ENCODE measurements at regions not wholly inside any gene's neighbourhood (a gene's known extent, or its start where the extent isn't known, plus 50 kb on each side); places are given as distances from the start of the nearest gene placed in this dataset.

GRCh38 chr6:168862346-168862980 lies 391.2 kb downstream of the THBS2 start:
- intact Hi-C loops (cut with DNase I): no loop called here
- DNase-seq (no peak), FAIRE-seq (no peak)
- Histone ChIP-seq H3K36me3 (ENCODE audit: control insufficient read depth in 2 of 3, insufficient read depth in 3 of 3, low read length in 3 of 3) (no peaks in the 10 kb centered on the region), H3K4me1 (ENCODE audit: control insufficient read depth in 2 of 3, insufficient read depth in 2 of 3, low read depth in 1 of 3, low read length in 3 of 3) (no peaks in the 10 kb centered on the region), H3K9me3 (ENCODE audit: control insufficient read depth in 2 of 3, insufficient read depth in 1 of 3, low read length in 3 of 3) (no peaks in the 10 kb centered on the region), H3K27ac (ENCODE audit: low read depth in 2 of 2, low read length in 2 of 2) (no peak overlapping the region), H3K27me3 (ENCODE audit: control insufficient read depth, insufficient read depth, low read length) (no peaks in the 10 kb centered on the region), H3K9ac (ENCODE audit: low read length in 3 of 3) (no peak overlapping the region), H3K4me3 (ENCODE audit: low read length in 3 of 3) (no peak overlapping the region)
- no peak for TF ChIP-seq CTCF (IDR thresholded peaks at IDR 0.05; ENCODE audit: borderline replicate concordance, extremely low read depth, insufficient read depth)

- TF ChIP-seq CTCF (IDR thresholded peaks at IDR 0.05; ENCODE audit: borderline replicate concordance, extremely low read depth, insufficient read depth): no peak
- Histone ChIP-seq H3K9me3 (ENCODE audit: control insufficient read depth in 2 of 3, insufficient read depth in 1 of 3, low read length in 3 of 3) (no peaks in the 10 kb centered on the region), H3K4me3 (ENCODE audit: low read length in 3 of 3) (no peak overlapping the region), H3K27me3 (ENCODE audit: control insufficient read depth, insufficient read depth, low read length) (no peaks in the 10 kb centered on the region), H3K36me3 (ENCODE audit: control insufficient read depth in 2 of 3, insufficient read depth in 3 of 3, low read length in 3 of 3) (no peaks in the 10 kb centered on the region), H3K27ac (ENCODE audit: low read depth in 2 of 2, low read length in 2 of 2) (no peak overlapping the region), H3K4me1 (ENCODE audit: control insufficient read depth in 2 of 3, insufficient read depth in 2 of 3, low read depth in 1 of 3, low read length in 3 of 3) (no peaks in the 10 kb centered on the region), H3K9ac (ENCODE audit: low read length in 3 of 3) (no peak overlapping the region)
- intact Hi-C loops (cut with DNase I): no loop called here
- DNase-seq (no peak), FAIRE-seq (no peak)
Measured at GRCh38 chr6:168860987-168861386, 392.7 kb downstream of the THBS2 start.

GRCh38 chr6:168860341-168860740 lies 393.3 kb downstream of the THBS2 start:
- Histone ChIP-seq H3K9ac (ENCODE audit: low read length in 3 of 3) (no peak overlapping the region), H3K27ac (ENCODE audit: low read depth in 2 of 2, low read length in 2 of 2) (no peak overlapping the region), H3K4me3 (ENCODE audit: low read length in 3 of 3) (no peak overlapping the region), H3K27me3 (ENCODE audit: control insufficient read depth, insufficient read depth, low read length) (no peaks in the 10 kb centered on the region), H3K4me1 (ENCODE audit: control insufficient read depth in 2 of 3, insufficient read depth in 2 of 3, low read depth in 1 of 3, low read length in 3 of 3) (no peaks in the 10 kb centered on the region), H3K9me3 (ENCODE audit: control insufficient read depth in 2 of 3, insufficient read depth in 1 of 3, low read length in 3 of 3) (no peaks in the 10 kb centered on the region), H3K36me3 (ENCODE audit: control insufficient read depth in 2 of 3, insufficient read depth in 3 of 3, low read length in 3 of 3) (no peaks in the 10 kb centered on the region)
- intact Hi-C loops (cut with DNase I): no loop called here
- DNase-seq (no peak), FAIRE-seq (no peak)
- TF ChIP-seq CTCF (IDR thresholded peaks at IDR 0.05; ENCODE audit: borderline replicate concordance, extremely low read depth, insufficient read depth): no peak

GRCh38 chr6:168858926-168859325 lies 394.7 kb downstream of the THBS2 start:
- Histone ChIP-seq H3K4me3 (ENCODE audit: low read length in 3 of 3) (no peak overlapping the region), H3K36me3 (ENCODE audit: control insufficient read depth in 2 of 3, insufficient read depth in 3 of 3, low read length in 3 of 3) (no peaks in the 10 kb centered on the region), H3K9ac (ENCODE audit: low read length in 3 of 3) (no peak overlapping the region), H3K27me3 (ENCODE audit: control insufficient read depth, insufficient read depth, low read length) (no peaks in the 10 kb centered on the region), H3K27ac (ENCODE audit: low read depth in 2 of 2, low read length in 2 of 2) (no peak overlapping the region), H3K9me3 (ENCODE audit: control insufficient read depth in 2 of 3, insufficient read depth in 1 of 3, low read length in 3 of 3) (no peaks in the 10 kb centered on the region), H3K4me1 (ENCODE audit: control insufficient read depth in 2 of 3, insufficient read depth in 2 of 3, low read depth in 1 of 3, low read length in 3 of 3) (no peaks in the 10 kb centered on the region)
- intact Hi-C loops (cut with DNase I): no loop called here
- DNase-seq (no peak), FAIRE-seq (no peak)
- no peak for TF ChIP-seq CTCF (IDR thresholded peaks at IDR 0.05; ENCODE audit: borderline replicate concordance, extremely low read depth, insufficient read depth)
